NCI-H2107 (cell line): ENCODE measurements at regions not wholly inside any gene's neighbourhood (a gene's known extent, or its start where the extent isn't known, plus 50 kb on each side); places are given as distances from the start of the nearest gene placed in this dataset.

Source experiments
- DNase-seq: peaks from one replicate; lab custom pipeline; 2025; lab: John Stamatoyannopoulos, UW

DNA sequence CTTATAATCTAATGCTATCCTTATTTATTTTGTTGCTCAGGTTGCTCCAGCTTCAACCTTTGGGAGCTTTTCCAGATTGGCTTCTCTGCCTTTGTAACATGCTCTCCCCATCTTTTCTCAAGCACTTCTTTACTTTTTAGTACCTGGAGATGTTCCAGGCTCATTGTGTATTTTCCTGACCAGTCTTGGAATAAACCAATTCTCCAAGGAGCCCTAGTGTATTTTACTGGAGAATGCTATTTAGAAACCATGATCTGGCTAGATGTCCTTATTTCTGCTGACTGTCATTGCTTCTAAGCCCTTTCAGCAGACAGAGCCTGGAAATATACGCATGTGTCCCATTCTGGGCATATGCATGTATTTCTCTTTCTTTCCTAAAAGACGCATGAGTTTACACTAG is 95.7 kb downstream of the EMX2 start:
- DNase-seq: no peak

DNA sequence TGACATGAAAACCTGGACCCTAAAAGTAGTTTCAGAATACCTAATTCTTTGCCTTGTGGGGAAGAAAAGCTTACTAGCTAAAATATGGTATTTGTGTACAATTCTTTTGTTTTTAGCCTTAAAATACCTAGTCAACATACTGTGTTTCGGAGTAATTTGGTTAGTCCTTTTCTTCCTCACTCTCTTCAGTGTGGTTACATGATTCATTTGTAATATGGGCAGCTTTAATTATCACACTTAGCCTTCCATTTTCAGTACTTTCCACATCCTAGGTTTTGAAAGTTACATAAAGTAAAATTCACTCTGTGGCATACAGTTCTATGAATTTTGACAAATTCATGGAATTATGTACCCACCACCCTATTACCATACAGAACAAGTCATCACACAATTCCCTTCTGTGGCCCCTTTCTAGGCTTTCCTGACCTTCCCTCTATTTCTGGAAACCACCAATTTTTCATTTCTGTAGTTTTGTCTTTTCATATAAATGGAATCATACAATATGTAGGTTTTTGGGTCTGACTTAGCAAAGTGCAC is 96.2 kb downstream of the EMX2 start:
- DNase-seq: no peak

DNA sequence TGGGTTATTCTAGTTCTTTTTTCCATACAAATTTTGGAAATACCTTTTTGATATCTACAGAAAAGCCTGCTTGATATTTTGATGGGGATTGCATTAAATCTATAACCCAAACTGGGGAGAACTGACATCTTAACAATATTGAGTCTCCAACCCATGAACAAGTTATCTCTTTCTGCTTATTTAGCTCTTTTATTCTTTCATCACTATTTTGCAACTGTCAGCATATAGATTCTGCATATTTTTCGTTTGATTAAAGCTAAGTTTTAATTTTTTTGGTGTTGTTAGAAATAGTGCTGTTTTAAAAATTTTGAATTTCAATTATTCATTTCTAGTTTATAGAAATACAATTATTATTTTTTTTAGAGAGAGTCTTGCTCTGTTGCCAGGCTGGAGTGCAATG is 97.9 kb downstream of the EMX2 start:
- DNase-seq: no peak

DNA sequence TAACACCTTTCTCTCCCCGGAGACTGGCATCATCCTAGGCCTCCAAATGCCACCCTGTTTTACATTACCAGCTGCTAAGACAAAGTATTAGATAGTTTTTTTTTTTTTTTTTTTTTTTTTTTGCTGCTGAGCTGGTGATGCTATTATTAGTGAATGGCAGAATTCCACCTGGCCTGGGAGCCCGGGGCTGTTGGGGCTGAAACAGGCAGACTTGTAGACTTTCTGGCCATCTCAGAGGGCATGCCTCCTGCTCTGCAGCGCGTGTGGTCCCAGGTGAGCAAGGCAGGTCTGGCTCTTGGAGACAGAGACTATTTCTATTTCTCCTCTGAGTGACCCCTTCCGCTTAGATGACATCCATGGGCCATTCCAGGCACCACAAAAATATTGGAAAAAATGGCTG is 104.2 kb downstream of the EMX2 start:
- DNase-seq: no peak

- DNase-seq: no peak
These were observed 104.8 kb downstream of the EMX2 start for GRCh38 chr10:117647306-117647705.

DNA sequence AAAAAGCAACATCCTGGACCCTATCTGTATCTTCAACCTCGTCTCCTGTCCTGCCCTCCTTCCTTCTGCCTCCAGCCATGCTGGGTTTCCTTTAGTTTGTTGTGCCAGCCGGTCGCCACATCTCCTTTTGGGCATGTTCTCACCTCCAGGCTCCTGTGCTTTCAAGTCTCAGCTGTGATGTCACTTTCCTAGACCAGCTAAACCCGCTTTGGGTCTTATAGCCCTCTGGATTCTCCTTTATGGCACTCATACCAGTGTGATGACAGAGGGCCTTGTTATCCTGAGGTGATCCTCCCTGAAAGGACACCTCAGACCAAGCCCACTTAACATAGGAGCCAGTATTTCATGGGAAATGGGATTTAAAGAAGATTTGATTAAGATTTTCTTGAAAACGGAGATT is 108.6 kb downstream of the EMX2 start:
- no peak for DNase-seq

DNA sequence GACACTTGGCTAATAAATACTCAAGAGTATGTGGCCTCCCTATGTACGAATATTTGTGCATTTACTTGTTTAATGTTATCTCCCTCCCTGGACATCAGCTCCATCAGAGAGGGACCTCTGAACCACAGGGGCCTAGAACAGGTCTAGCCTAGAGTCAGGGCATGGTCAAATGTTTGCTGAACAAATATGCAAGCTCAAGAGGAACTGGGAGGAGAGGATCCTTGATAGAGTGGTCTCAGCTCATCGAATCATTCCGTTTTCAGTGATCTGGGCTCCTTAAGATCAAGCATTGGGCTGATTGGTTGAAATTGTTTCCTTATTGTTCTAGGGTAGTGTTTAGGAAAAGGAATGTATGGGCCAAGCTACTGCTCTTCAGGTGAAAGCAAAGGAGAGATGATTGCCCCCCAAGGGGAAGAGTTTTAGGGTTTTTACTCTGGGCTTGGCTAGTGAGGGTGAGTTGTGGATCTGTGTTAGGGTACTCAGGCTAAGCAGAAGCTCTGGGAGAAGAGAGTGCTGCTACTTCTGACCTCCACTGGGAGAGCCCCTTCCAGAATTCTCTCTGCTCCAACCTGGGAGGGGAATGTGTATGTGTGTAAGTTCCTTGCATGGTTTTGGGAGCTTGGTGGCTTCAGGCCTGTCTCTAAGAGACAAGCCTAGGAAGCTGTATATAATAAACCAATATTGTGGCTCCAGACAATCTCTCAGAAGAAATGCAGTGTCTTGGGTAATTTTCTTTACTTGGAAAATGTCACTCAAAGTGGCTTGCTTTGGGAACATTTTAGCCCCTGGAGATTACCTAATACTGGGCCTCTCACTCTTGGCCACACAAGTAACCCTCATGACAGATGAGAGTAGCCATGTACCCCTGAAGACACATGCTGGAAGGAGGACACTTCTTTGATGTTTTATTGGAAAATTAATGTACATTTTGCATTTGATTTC is 110.0 kb downstream of the EMX2 start:
- DNase-seq: no peak

DNA sequence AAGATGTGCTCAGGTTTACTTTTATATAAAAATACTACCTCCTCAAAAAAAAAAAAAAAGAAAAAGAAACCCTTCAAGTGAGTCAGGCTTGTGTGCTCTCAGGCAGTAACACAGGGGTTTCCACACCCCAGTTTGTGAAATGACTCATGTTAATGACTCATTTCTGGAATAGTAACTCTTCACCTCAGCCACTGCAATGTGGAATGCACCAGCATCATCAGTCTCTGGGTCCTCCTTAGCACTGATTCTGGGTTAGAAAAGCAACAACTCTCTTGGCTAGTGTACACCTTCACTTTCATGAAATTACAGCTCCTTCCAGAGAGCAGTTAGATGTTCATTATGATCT is 110.6 kb downstream of the EMX2 start:
- no peak for DNase-seq

DNA sequence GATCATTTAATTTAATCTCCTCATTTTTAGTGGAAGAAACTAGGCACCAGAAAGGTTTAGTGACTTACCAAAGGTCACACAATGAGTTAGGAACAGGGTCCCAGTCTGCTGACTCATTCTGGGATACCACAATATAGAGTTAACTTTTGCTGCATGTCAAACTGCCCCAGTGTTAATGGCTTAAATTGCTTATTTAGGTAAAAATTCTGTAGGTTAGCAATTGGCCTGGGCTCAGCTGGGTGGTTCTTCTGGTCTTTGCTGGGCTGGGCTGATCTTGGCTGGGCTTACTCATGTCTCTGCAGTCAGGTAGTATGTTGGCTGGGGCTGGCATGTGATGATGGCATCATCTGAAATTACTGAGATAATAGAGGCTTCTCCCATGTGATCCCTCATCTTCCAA is 111.6 kb downstream of the EMX2 start:
- DNase-seq: no peak

DNA sequence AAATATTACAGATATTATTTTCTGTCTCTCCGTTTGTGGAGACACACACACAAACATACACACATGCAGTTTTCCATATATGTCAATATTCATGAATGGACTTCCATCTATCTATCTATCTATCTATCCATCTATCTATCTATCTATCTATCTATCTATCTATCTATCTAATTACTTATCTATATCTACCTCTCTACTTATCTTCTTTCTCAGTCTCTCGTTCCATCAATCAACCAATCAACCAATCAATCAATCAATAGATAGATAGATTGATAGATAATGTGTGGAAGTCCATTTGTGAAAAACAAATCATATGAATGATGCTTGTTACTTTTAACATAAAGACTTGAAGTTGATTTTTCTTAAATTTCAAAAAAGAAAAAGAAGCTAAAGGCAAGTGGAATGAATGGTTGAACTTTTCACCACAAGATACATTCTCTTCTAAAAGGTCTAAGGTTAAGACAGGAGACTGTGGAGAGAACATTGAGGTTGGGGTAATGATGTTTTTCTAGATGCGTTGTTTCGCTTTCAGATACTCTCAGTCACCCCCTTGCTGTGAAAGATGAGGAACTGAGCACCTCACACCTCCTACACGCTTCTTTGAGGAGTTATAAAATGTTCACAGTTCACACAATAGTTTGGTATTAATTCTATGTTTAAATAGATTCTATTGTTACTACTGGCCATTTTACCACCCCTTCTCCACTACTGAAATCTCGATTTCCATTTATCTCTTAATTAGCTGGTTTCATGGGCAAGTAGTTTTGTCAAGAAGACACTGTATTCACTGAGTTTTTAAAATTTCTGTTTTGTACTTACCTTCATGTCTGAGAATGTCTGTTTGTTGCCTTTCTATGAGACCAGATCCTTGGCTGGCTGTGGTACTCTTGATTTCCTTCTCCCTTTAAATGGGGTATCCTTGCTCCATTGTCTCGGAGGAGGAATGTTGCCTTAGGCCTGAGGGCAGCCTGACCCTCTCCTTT is 114.1 kb downstream of the EMX2 start:
- DNase-seq: no peak

DNA sequence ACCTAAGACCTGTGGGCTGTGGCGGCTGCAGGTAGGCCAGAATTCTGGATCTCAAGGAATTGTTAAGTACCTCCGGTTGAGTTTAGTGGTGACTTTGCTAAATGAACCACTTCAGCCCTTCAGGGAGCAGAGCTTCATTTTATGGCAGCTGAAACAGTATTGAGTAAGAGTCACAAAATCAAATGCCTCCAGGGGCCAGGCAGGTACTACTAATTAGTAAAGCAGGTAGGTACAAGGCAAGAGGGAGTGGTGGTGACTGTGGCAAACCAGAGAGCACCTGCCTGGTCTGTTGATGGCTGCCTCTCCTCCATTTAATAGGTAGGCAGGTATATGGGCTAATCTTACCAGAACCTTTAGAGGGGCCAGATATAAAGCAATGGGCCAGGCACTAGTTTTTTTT is 118.8 kb downstream of the EMX2 start:
- DNase-seq: no peak

DNA sequence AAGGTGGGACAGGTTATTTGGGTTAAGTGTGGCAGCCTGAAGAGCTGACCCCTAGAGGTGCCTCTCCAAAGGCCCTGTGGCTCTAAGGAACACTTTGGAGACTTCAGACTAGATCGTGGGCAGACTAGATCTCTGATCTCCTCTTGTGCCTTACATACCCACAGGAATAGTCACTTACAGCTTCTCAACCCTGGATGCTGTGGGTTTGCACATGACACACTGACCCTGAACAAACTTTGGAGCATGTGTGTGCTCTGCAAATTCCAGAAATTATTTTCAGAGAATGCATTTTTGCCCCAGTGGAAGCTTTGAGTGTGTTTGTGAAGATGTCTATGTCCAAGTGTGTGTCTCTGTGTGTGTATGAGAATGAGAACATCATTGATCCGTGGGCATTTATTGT is 119.6 kb downstream of the EMX2 start:
- no peak for DNase-seq

- no peak for DNase-seq
These were observed 120.4 kb downstream of the EMX2 start for GRCh38 chr10:117662751-117663540.

DNA sequence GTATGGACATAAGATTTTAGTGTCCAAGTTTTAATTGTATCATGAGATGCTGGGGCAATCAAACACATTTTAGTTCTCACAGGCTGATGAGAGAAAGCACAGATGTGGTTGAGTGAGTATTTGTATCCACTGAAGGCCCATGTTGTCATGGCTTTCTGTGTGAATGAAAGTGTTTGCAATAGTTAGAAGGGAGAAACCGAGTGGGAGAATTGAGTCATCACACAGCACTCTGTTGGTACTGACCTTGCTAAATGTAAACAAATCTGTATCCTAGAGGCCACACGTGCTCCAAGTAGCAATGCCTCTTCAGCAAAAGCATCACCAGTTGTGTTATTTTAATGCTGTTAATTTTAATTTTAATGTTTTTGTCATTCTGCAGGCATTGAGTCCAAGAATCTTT is 121.2 kb downstream of the EMX2 start:
- DNase-seq: no peak

- DNase-seq: no peak
These were observed 121.7 kb downstream of the EMX2 start for GRCh38 chr10:117664288-117664687.

- no peak for DNase-seq
These were observed 123.6 kb downstream of the EMX2 start for GRCh38 chr10:117666166-117666565.

DNA sequence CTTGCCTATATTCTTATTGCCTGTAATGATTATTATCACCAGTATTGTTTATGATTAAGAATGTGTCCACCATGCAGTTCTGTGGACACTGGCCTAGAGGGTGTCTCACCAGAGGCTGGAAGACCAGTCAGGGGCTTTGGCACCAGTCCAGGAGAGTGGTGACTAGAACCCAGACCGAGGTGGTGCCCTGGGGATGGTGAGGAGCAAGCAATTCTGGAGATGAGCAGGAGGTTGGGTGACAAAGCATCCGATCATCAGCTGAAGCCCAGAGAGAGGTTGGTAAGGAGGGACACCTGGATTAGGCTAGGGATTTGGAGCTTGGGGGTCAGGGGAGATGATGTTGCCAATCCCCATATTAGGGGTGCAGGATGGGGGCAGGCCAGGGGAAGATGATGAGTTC is 124.4 kb downstream of the EMX2 start:
- no peak for DNase-seq

- no peak for DNase-seq
These were observed 125.3 kb downstream of the EMX2 start for GRCh38 chr10:117667831-117668230.

DNA sequence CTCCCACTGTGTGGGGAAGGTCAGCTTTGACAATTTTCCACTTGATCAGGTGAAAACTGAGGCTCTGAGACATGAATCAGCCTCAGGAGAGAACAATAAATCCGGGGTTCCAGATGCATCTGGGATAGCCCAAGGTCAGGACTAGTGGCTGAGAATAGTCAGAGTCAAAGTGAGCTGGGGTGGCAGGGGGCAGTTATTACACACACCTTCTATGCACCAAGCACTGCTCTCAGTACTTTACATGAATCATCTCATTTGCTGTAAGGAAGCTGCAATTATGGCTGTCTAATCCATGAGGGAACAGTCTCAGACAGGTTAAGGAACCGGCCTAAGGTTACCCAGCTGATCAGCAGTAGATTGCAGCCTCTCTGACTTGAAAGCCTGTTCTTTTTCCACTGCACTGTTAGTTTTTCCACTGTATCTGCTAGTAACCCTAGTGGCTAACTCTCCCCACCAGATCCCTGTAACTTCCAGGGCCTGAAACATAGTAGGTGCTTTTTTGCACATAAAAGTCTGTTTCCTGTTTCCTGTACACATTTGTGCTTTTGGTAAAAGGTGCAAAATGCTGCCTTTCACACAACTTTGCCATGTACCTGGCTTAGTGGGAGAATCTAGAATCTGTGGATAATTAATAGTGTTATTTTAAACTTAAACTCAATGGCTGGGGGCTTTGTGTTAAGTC is 125.9 kb downstream of the EMX2 start:
- no peak for DNase-seq

- no peak for DNase-seq
These were observed 126.6 kb downstream of the EMX2 start for GRCh38 chr10:117669122-117669521.
